ENCODE measurements at regions not wholly inside any gene's neighbourhood (a gene's known extent, or its start where the extent isn't known, plus 50 kb on each side); places are given as distances from the start of the nearest gene placed in this dataset.

- Mint-ChIP-seq H3K36me3 (ENCODE audit: low read depth) (no peaks in the 10 kb centered on the region), H3K4me3 (no peak overlapping the region), H3K27ac (no peak overlapping the region), H3K4me1 (peaks cover 2% of the 10 kb centered on the region), H3K27me3 (peaks cover 4% of the 10 kb centered on the region)
- H3K9me3 ChIP-seq (ENCODE audit: control insufficient read depth, low read length, poor library complexity, severe bottlenecking), result no peaks in the 10 kb centered on the region
- DNase-seq, result no peak
- ATAC-seq, result no peak
Measured at GRCh38 chr10:4260483-4261124, 475.6 kb upstream of the KLF6 start.

DNA sequence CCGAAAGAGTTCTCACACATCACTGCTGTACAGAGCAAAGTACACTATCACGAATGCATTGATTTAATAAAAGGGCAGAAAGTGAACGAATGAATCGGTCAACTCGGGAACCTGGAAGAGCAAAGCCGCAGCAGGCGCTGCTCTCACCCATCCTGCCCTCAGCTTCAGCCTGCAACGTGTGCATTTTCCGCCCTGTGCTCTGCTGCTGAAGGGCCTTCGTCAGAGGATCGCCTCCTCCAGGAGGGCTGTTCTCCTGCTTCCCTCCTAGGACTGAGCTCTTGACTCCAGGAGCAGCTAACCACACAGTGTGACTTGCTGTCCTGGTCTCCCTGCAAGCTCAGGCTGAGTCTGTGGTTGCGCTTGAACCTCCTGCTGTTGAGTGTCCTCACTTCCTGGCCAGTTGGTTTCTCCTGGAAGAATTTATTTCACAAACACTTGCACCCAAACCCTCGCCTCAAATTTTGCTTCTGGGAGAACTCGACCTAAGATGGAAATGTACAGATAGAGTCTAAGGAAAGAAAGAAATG is 473.0 kb upstream of the KLF6 start:
- H3K27ac Mint-ChIP-seq, result no peak overlapping the region
- H3K36me3 Mint-ChIP-seq (ENCODE audit: low read depth), result no peaks in the 10 kb centered on the region
- DNase-seq, result no peak
- H3K4me3 Mint-ChIP-seq, result no peak overlapping the region
- no peaks in the 10 kb centered on the region for H3K9me3 ChIP-seq (ENCODE audit: control insufficient read depth, low read length, poor library complexity, severe bottlenecking)
- peaks cover 2% of the 10 kb centered on the region for H3K4me1 Mint-ChIP-seq
- no peaks in the 10 kb centered on the region for H3K27me3 Mint-ChIP-seq
- ATAC-seq, result no peak

DNA sequence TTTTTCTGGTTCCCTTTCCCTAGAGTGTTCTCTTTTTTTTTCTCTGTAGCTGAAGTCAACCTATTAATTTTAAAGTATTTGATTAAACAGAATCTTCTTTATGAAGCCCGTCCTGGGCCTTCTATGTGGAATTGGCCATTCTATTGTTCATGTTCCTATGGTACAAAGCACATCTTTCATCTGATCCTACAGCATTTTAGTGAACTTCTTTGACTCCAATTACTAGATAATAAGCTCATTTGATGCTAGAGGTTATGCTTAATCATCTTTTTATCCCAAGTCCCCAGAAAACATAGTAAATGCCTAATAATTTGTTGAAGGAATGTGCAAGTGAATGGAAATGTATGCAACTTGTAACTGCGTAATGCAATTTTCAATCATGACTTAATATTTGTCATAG is 472.0 kb upstream of the KLF6 start:
- H3K27ac Mint-ChIP-seq, result no peak overlapping the region
- H3K36me3 Mint-ChIP-seq (ENCODE audit: low read depth), result no peaks in the 10 kb centered on the region
- H3K9me3 ChIP-seq (ENCODE audit: control insufficient read depth, low read length, poor library complexity, severe bottlenecking), result no peaks in the 10 kb centered on the region
- H3K4me3 Mint-ChIP-seq, result no peak overlapping the region
- peaks cover 2% of the 10 kb centered on the region for H3K4me1 Mint-ChIP-seq
- H3K27me3 Mint-ChIP-seq, result no peaks in the 10 kb centered on the region
- ATAC-seq (no peak), DNase-seq (no peak)

GRCh38 chr10:4255751-4256150 is 470.7 kb upstream of the KLF6 start:
- Mint-ChIP-seq H3K4me1 (no peaks in the 10 kb centered on the region), H3K36me3 (ENCODE audit: low read depth) (no peaks in the 10 kb centered on the region), H3K4me3 (no peak overlapping the region), H3K27me3 (no peaks in the 10 kb centered on the region), H3K27ac (no peak overlapping the region)
- H3K9me3 ChIP-seq (ENCODE audit: control insufficient read depth, low read length, poor library complexity, severe bottlenecking), result no peaks in the 10 kb centered on the region
- ATAC-seq, result no peak
- DNase-seq, result no peak

DNA sequence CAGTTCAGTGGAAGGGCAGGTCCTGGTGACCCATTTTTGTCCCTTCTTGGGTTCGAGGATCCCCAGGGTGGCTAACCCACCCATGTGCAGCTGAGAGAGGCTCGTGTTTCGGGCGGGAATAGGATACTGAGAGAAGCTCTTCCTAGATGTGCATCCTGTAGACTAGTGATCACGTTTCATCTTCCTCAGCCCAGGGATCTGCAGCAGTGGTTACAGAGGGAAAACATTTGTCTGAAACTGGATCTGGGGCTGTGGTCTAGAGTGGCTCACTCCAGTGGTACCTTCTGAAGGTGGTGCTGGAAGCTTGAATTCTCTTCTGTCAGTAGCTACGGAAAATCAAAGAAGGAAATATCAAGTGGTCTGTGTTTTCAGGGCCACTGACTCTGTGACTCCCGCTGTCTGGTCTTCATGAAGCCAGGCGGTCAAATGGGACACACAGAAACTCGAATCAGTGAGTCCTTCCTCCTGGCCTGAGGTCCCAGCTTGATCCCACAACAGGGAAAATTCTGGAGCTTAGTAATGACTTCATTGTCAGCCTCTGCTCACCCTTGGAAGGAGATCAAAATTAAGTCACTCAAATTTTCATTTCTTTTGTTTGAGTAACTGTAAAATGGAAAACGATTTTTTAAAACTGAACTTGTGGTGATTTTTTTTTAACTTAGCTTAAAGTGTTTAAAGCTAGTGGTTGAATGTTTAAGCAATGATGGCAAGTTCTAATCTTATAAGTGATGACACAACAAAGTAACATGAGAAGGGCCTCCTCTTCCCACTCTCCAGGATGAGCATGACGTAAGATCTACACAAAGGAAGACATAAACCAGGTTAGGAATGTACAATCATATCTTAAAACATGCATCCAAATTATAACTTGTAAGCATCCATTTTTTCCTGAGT is 469.3 kb upstream of the KLF6 start:
- Mint-ChIP-seq H3K27me3 (no peaks in the 10 kb centered on the region), H3K36me3 (ENCODE audit: low read depth) (no peaks in the 10 kb centered on the region), H3K4me3 (no peak overlapping the region), H3K4me1 (no peaks in the 10 kb centered on the region), H3K27ac (no peak overlapping the region)
- DNase-seq (no peak), ATAC-seq (no peak)
- no peaks in the 10 kb centered on the region for H3K9me3 ChIP-seq (ENCODE audit: control insufficient read depth, low read length, poor library complexity, severe bottlenecking)

DNA sequence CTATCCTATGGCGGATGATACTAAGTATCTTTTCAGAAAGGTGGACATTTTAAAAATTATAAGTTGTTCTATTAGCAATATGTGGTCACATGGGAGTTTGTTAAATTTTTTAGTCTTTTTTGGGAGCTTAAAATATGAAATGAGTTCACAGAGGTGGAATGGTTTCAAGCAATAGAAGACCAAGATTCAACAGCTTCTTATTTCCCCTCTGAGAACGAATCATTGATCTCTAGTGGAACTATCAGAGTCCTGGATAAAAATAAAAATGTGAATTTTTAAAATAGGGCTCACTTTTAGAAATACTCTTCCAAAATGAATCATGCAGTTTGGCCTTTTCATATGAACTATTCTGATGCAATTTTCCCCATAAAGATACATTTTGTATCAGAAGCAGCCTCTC is 467.7 kb upstream of the KLF6 start:
- ATAC-seq (no peak), DNase-seq (no peak)
- Mint-ChIP-seq H3K4me1 (peaks cover 2% of the 10 kb centered on the region), H3K4me3 (no peak overlapping the region), H3K27ac (no peak overlapping the region), H3K36me3 (ENCODE audit: low read depth) (no peaks in the 10 kb centered on the region), H3K27me3 (no peaks in the 10 kb centered on the region)
- no peaks in the 10 kb centered on the region for H3K9me3 ChIP-seq (ENCODE audit: control insufficient read depth, low read length, poor library complexity, severe bottlenecking)

DNA sequence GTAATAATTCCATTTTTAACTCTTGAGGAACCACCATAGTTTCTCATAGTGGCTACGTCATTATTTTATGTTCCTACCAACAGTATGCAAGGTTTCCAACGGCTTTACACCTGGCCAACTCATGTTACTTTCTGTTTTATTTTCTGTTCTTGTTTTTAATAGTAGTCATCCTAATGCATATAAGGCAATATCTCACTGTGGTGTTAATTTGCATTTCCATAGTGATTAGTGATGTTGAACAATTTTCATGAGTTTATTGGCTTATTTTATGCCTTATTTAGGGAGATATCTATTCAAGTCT is 465.5 kb upstream of the KLF6 start:
- H3K27ac Mint-ChIP-seq, result no peak overlapping the region

GRCh38 chr10:4249841-4250586 is 465.0 kb upstream of the KLF6 start:
- Mint-ChIP-seq H3K4me3 (no peak overlapping the region), H3K36me3 (ENCODE audit: low read depth) (no peaks in the 10 kb centered on the region), H3K27ac (no peak overlapping the region), H3K4me1 (peaks cover 10% of the 10 kb centered on the region), H3K27me3 (no peaks in the 10 kb centered on the region)
- ATAC-seq (no peak), DNase-seq (no peak)
- H3K9me3 ChIP-seq (ENCODE audit: control insufficient read depth, low read length, poor library complexity, severe bottlenecking), result no peaks in the 10 kb centered on the region

More for the DNA sequence above, 465.5 kb upstream of the KLF6 start:
- no peaks in the 10 kb centered on the region for H3K9me3 ChIP-seq (ENCODE audit: control insufficient read depth, low read length, poor library complexity, severe bottlenecking)
- no peaks in the 10 kb centered on the region for H3K36me3 Mint-ChIP-seq (ENCODE audit: low read depth)
- ATAC-seq (peak; percentile 57), DNase-seq (no peak)
- no peaks in the 10 kb centered on the region for H3K27me3 Mint-ChIP-seq
- peaks cover 10% of the 10 kb centered on the region for H3K4me1 Mint-ChIP-seq
- H3K4me3 Mint-ChIP-seq, result no peak overlapping the region

DNA sequence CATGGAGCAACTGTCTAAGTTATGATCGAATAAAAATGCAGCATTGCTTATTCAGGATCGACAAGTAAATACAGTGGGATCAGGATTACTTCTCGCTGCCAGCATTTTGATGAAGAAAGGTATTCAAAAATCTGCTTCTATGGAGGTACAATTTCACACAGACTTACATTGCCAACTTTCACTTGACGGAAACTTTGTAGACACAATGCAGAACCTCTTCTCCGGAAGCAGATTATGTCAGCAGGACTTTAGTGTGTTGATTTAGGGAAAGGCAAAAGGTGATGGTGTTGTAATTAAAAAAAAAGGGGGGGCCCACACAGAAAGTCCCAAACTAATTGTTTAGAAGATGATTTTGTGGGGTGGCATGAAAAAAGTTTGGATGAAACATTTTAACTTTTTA is 462.4 kb upstream of the KLF6 start:
- Mint-ChIP-seq H3K27ac (no peak overlapping the region), H3K4me1 (peaks cover 13% of the 10 kb centered on the region), H3K4me3 (no peak overlapping the region), H3K36me3 (ENCODE audit: low read depth) (no peaks in the 10 kb centered on the region), H3K27me3 (no peaks in the 10 kb centered on the region)
- H3K9me3 ChIP-seq (ENCODE audit: control insufficient read depth, low read length, poor library complexity, severe bottlenecking), result no peaks in the 10 kb centered on the region
- no peak for DNase-seq
- ATAC-seq, result no peak

DNA sequence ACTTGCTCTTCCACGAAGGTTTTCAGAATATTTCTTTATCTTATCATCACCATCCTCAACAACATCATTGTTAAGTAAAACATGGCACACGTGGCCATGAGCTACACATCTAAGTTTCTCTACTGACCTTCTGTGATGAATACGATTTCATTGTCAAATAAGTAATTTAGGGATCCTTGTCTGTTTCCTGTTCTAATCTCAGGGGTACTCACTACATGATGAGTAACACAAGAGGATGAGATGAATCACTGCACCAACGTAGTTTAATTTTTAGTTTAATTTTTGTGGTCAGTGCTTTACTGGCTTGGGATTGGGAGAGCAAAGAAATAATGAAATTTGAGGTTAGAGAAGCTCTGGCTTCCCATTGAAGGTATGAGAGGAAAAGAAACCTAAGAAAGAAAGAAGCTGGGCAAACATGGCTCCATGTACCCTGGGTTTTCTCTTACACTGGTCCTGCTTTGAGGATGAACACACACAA is 461.9 kb upstream of the KLF6 start:
- peaks cover 13% of the 10 kb centered on the region for H3K4me1 Mint-ChIP-seq
- DNase-seq (no peak), ATAC-seq (no peak)
- peak overlapping the region; percentile 19 for H3K27ac Mint-ChIP-seq
- H3K4me3 Mint-ChIP-seq, result peak overlapping the region; percentile 70
- no peaks in the 10 kb centered on the region for H3K36me3 Mint-ChIP-seq (ENCODE audit: low read depth)
- H3K9me3 ChIP-seq (ENCODE audit: control insufficient read depth, low read length, poor library complexity, severe bottlenecking), result no peaks in the 10 kb centered on the region
- H3K27me3 Mint-ChIP-seq, result no peaks in the 10 kb centered on the region

DNA sequence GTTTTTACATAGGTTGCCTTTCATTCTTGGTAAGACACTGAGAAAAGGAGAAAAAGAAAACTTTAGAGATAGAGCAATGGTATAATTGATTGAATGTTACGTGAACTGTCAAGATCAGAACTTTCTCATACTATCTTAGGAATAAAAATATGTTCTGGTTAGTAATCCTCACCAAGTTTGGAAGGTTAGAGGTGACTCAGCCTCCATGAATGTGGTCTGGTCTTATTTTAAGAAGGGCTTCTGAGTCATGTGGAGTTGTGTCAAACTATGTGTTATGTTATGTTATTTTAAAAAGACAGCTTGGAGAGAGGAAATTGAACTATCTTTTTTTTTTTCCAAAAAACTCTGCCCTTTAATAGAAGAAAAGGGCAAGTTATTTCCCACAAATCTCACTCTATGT is 458.6 kb upstream of the KLF6 start:
- no peaks in the 10 kb centered on the region for H3K9me3 ChIP-seq (ENCODE audit: control insufficient read depth, low read length, poor library complexity, severe bottlenecking)
- no peak for ATAC-seq
- Mint-ChIP-seq H3K36me3 (ENCODE audit: low read depth) (no peaks in the 10 kb centered on the region), H3K4me3 (no peak overlapping the region), H3K27ac (no peak overlapping the region), H3K4me1 (peaks cover 11% of the 10 kb centered on the region), H3K27me3 (no peaks in the 10 kb centered on the region)
- DNase-seq, result no peak

DNA sequence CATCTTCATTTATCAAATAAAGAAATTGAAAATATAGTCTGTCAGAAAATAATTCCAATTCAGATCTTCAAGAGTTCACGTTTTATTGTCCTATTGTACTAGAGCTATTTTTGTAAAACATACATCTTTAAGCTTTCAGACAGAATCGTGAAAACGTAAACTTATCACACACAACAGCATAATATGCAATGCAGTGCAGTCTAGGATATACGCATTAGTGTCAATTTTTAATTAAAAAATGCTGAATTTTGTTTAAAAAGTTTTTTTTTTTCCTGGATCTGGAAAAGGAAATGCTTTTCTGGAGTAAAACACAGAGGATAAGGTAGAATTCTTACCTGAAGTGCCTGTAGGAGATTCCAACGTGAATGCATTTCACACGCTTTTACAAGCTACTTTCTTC is 458.2 kb upstream of the KLF6 start:
- Mint-ChIP-seq H3K27me3 (no peaks in the 10 kb centered on the region), H3K4me1 (peaks cover 11% of the 10 kb centered on the region), H3K27ac (no peak overlapping the region), H3K36me3 (ENCODE audit: low read depth) (no peaks in the 10 kb centered on the region), H3K4me3 (no peak overlapping the region)
- ATAC-seq (no peak), DNase-seq (no peak)
- H3K9me3 ChIP-seq (ENCODE audit: control insufficient read depth, low read length, poor library complexity, severe bottlenecking), result no peaks in the 10 kb centered on the region

DNA sequence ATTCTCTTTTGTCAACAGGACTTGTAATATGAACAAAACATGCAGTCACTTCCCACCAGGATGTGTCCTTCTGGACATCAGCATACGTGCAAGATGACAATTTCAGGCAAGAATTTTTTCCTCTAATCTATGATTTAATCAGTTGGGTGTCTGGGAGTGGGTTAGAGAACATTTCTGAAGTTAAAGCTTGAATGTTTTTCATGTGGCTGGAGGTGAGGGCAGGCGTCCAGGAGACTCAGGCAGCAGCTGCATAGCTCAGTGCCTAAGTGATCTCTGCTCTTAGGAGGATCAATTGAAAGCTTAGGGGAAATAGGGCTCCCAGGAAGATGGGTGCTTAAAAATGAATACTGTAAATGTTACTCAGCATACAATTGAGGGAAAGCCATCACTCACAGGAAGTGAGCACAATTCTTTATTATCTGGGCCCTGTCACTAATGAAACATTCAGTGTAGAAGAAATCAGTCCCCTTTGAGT is 457.6 kb upstream of the KLF6 start:
- Mint-ChIP-seq H3K4me3 (no peak overlapping the region), H3K4me1 (peaks cover 11% of the 10 kb centered on the region), H3K27ac (peak overlapping the region; percentile 19), H3K27me3 (no peaks in the 10 kb centered on the region), H3K36me3 (ENCODE audit: low read depth) (no peaks in the 10 kb centered on the region)
- no peaks in the 10 kb centered on the region for H3K9me3 ChIP-seq (ENCODE audit: control insufficient read depth, low read length, poor library complexity, severe bottlenecking)
- DNase-seq (no peak), ATAC-seq (no peak)
